ENCODE measurements at regions not wholly inside any gene's neighbourhood (a gene's known extent, or its start where the extent isn't known, plus 50 kb on each side); places are given as distances from the start of the nearest gene placed in this dataset.

GRCh38 chr10:3578159-3578558 is 206.8 kb downstream of the KLF6 start:
- no peak for DNase-seq (ENCODE audit: low read depth, low spot score)
- ChIA-PET CTCF (no interaction called here), POLR2A (no interaction called here)
- TF ChIP-seq CTCF (IDR thresholded peaks at IDR 0.05; ENCODE audit: insufficient read depth, low read length, missing control alignments): no peak
- H3K4me3 ChIP-seq (ENCODE audit: low read depth, low read length): no peak overlapping the region

GRCh38 chr10:3574451-3574850 is 210.6 kb downstream of the KLF6 start:
- no peak overlapping the region for H3K4me3 ChIP-seq (ENCODE audit: low read depth, low read length)
- no peak for DNase-seq (ENCODE audit: low read depth, low spot score)
- POLR2A ChIA-PET: no interaction called here
- TF ChIP-seq CTCF (IDR thresholded peaks at IDR 0.05; ENCODE audit: insufficient read depth, low read length, missing control alignments): no peak
- CTCF ChIA-PET: no interaction called here

GRCh38 chr10:3573498-3573897 is 211.5 kb downstream of the KLF6 start:
- no peak overlapping the region for H3K4me3 ChIP-seq (ENCODE audit: low read depth, low read length)
- ChIA-PET CTCF (no interaction called here), POLR2A (no interaction called here)
- no peak for DNase-seq (ENCODE audit: low read depth, low spot score)
- no peak for TF ChIP-seq CTCF (IDR thresholded peaks at IDR 0.05; ENCODE audit: insufficient read depth, low read length, missing control alignments)

GRCh38 chr10:3571310-3571825 is 213.6 kb downstream of the KLF6 start:
- CTCF ChIA-PET: no interaction called here
- TF ChIP-seq CTCF (IDR thresholded peaks at IDR 0.05; ENCODE audit: insufficient read depth, low read length, missing control alignments): no peak
- no peak overlapping the region for H3K4me3 ChIP-seq (ENCODE audit: low read depth, low read length)
- no peak for DNase-seq (ENCODE audit: low read depth, low spot score)
- POLR2A ChIA-PET: no interaction called here

- DNase-seq (ENCODE audit: low read depth, low spot score): no peak
- H3K4me3 ChIP-seq (ENCODE audit: low read depth, low read length): no peak overlapping the region
- ChIA-PET CTCF (no interaction called here), POLR2A (no interaction called here)
- TF ChIP-seq CTCF (IDR thresholded peaks at IDR 0.05; ENCODE audit: insufficient read depth, low read length, missing control alignments): no peak
Measured at GRCh38 chr10:3570855-3571266, 214.1 kb downstream of the KLF6 start.

- POLR2A ChIA-PET: no interaction called here
- no peak overlapping the region for H3K4me3 ChIP-seq (ENCODE audit: low read depth, low read length)
- DNase-seq (ENCODE audit: low read depth, low spot score): no peak
- CTCF ChIA-PET: no interaction called here
- no peak for TF ChIP-seq CTCF (IDR thresholded peaks at IDR 0.05; ENCODE audit: insufficient read depth, low read length, missing control alignments)
Measured at GRCh38 chr10:3570131-3570729, 214.8 kb downstream of the KLF6 start.

Measured in AG04449 (cell line).